GM21423 (cell line): ENCODE measurements at regions not wholly inside any gene's neighbourhood (a gene's known extent, or its start where the extent isn't known, plus 50 kb on each side); places are given as distances from the start of the nearest gene placed in this dataset.
"Not testable (repeated sequence)": the region's sequence is repeated elsewhere in the genome, so short reads cannot be mapped to it uniquely, and the experiment has no call there.

Experiments used
- ATAC-seq: cut with Tn5 transposase; IDR thresholded peaks from one replicate; pipeline ENCODE4 v1.9.1; 2021; ENCODE audit warnings: mild to moderate bottlenecking, moderate library complexity; ENCODE audit not compliant: unreplicated experiment

DNA sequence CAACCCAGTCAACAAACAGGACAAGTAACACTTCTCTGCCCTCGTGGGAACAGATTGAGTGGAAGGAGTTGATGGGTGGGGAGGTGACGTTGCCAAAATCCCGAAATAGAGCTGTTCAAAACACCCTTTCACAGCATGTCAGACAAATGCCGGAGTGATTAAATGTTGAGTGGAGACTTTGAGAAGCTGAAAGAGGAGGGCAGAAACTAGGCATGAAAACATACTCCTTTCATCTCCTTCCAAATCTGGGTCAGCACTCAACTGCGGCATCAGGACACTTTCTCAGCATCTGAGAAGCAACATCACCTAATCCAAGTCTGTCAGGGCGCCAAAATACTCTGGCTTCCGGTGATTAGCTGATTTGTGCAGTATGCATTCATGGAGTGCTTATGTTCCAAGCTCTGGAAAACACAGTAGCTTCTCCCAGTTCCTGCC is 51.5 kb upstream of the MRI1 start:
- ATAC-seq: no peak

DNA sequence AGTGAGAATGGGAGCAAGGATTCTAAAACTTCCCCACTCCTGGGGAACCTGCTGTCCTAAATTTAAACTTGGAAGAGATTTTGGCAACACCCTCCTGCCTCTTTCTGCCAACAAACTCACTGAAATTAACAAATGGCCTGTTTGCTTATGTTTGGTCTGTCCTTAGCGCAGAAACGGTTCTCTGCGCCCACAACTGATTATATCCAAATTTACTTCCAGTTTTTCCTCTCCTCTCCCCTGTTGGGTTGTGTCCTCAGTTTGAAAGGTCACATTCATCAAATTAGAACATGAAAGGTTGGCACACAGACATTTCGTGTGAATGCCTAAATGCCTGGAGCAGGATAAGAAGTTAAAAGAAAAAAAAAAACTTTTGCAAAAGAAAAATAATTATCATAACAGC is 56.4 kb upstream of the MRI1 start:
- ATAC-seq: no peak

DNA sequence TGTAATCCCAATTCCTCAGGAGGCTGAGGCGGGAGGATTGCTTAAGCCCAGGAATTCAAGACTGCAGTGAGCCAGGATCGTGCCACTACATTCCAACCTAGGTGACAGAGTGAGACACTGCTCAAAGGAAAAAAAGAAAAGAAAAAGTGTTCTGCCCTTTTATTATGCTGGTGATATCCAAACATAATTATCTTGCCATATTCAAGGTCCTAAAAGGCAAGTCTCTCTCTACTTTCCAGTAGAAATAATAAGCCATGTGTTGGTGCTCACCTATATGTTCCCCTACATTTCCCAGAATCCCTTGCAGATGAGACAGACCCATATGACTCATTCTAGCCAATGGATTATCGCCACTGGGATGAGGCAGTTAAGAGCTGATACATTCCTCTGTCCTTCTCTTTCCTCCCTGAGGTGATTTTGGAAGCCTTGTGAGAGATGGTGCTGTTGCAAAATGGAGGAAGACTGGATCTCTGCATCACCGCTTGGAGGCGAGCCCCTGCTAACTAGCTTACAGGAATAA is 58.3 kb upstream of the MRI1 start:
- ATAC-seq: no peak

DNA sequence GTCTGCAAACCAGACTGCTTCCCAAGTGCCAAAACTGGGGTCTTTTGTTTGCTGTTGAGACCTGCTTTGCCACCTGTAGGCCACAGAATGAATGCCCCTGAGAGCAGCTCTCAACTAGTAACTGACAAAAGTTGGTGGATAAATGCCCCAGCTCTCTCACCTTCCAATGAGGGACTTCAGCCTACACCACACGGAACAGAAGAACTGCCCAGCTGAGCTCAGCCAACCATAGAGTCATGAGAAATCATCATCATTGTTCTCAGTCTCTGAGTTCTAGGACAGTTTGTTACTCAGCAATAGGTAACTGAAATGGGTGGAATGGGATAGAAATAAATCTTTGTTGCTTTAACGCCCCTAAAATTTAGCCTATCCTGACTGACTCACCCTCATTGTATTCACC is 59.1 kb upstream of the MRI1 start:
- ATAC-seq: no peak

DNA sequence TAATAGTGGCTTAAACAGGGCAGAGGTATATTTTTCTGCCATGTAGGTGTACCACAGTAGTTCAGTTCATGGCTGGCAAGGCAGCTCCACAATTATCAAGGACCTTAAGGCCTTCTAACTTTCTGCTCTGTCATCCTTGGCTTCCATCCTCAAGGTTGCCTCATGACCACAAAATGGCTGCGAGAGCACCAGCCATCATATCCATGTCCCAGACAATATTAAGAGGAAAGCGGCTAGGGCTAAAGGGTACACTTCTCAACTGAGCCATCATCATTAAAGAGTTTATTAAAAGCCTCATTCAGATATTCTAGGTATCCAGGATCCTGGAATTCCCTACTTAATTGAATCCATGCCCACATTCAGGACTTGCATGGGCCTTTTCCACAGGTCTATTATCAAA is 62.7 kb upstream of the MRI1 start:
- ATAC-seq: no peak

DNA sequence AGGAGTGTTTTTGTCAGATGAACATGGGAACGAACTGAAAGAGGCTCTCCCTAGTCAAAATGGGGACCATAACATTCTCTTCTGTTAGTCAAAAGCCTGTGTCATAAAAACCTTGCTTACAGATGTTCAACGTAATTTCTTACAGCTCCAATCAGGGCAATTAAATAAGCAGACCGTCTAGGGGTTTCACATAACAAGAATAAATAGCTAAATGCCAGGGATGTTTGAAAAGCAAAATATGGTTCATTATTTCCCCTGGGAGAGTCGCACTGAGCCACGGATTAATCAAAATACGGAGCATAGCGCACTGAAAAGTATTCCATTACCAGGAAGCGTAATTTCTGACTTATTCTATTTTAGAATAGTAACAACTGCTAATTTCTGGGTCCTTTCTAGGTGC is 63.7 kb upstream of the MRI1 start:
- no peak for ATAC-seq

DNA sequence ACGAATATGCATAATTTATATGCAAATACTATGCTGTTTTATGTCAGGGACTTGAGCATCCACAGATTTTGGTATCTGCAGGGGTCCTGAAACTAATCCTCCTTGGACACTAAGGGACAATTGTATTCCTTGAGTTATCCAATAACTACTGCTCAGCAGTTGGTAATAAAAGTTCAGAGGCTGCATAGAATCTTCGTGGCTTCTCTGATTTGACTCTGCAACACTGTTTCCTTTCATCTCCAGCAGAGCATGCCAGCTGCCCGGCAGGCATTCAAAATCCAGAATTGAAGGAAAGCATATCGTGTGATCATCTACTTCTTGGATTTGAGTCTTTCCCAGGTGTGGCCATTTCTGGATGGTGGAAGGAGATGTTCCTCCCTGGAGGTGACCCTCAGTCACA is 64.5 kb upstream of the MRI1 start:
- ATAC-seq: no peak

DNA sequence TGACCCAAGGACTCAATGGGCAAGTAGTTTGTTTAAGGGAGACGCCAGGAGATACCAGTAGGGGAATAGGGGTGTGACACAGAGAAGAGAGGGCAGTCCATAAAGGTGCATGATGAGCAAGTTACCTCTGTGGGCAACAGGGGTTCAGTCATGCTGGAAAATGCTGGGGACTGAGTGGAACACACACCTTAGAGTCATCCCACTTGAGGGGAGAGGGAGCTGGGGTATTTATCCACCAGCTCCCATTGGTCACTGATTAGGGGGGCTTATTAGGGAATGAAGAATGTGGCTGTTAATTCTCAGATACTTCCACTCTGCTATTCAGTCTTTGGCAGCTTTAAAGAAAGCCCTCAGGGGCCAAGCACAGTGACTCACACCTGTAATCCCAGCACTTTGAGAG is 67.5 kb upstream of the MRI1 start:
- no peak for ATAC-seq

DNA sequence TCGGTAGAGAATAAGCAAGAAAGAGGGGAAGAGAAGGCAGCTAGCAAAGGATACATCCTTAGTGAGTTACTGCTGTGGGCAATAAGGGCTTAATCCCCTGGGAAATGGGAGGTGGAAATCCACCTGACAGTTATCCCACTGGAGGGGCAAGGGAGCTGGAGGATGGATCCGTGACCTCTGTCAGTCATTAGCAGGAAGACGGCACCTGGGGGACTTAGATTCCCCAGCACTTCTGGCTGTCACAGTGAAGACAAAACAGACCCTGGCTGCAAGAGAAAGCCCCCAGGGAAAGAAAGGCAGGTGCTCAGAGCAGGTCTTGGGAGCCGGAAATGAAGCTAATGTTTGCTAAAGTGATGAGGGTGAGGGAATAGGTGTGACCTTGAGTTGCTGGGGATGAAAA is 70.4 kb upstream of the MRI1 start:
- no peak for ATAC-seq

DNA sequence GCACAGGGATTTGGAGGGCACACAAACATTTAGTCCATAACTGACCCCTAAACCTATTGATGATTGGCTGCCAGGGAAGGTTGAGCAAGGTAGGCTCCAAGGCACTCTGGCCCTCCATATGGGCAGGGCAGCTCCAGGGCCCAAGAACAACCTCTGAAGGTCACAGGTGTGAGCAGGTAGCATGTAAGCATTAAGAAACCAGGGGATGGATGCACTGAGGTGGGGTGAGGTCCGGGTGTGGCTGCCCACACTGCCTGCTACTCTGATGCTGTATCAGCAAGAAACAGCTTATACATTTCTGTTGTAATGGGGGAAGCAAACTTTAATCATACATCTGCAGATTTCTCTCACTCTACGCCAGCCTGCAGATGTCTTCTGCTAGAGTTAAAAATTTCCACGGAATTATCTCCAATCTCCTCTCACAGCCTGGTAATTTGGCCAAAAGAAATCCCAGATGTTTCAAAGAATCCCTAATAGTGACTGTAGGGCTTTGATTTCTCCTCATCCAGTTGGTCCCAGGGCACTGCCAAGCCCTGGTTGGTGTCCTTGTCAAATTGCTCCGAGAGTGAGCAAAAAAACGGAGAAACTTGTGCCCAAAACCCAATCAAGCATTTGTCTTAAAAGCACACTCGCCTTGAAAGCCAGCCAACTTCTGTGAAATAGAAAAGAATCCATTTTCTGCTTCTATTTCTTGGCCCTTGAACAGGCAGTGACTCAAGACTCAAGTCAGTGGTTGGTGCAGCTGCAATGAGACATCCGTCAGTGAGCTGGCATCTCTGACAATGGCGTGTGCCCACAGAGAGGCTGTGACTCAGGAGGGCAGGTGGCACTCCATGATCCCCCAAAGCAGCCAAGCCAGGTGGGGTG is 72.5 kb upstream of the MRI1 start:
- ATAC-seq: no peak

DNA sequence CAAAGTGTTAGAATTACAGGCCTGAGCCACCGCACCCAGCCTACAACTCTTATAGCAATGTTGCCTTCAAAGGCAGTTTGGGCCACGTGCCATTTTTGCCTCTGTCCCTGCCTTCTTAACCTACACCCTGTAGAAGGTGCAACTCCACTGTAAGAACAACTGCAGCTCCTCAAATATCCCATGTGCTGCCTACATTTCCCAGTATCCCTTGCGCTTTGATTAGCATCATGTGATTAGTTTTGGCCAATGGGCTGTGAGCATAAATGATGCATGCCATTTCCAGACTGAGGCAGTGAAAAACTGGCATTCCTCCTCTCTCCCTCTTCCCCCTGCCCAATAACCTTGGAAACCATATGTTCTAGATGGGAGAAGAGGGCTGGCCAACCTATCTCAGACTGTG is 75.2 kb upstream of the MRI1 start:
- ATAC-seq: no peak

DNA sequence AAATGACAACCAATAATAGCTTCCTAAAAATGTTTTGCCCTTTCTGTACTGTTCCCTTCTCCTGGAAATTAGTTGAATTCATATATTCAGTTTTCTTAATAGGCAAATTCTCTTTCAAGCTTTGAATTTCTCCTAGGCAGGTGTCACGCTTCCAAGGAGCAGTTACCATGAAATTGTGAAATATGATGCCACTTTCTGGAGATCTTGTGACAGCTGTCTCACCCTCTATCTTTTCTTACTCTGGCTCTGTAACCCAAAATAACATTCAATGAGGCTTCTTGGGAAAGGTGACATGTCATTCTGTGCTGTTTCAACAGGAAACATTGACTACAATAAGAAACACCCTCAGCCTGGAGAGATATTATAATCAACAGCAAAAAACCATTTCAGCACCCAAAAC is 80.3 kb upstream of the MRI1 start:
- no peak for ATAC-seq

DNA sequence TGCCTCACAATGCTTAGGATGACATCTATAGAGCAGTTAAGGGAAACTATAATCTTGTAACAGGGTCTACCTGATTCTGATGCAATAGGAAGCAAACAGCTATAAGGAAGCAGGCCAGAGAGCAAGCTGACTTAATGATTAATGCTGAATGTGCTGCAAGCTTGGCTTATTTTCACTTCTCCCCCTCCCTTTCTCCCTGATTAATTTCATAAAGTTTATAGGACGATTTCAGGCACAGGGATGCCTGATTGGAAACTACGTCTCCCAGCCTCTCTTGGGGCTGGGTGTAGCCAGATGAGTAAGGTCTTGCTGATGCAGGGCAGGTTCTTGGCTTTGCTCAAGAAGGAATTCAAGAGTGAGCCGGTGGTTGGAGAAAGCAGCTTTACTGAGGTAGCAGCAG is 82.8 kb upstream of the MRI1 start:
- no peak for ATAC-seq

DNA sequence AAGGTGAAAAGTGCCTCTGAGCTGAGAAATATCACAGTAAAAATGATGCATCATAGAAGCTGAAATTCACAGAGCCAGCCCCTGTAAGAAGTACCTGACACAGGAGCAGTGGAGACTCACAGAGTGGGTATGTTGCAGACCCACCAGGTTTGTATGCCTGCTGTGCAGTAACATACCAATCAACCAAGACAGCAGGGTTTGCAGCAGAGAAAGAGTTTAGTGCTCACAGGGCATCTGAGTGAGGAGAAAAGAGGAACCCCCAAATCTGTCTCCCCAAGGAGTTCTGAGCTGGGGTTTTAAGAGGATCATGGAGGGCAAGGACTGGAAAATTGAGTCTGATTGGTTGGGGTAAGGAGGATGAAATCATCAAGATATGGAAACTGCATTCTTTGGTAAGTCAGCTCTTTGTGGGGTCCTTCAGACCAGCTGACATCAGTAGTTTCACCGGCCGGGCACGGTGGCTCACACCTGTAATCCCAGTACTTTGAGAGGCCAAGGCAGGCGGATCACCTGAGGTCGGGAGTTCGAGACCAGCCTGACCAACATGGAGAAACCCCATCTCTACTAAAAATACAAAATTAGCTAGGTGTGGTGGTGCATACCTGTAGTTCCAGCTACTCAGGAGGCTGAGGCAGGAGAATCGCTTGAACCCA is 83.5 kb upstream of the MRI1 start:
- ATAC-seq: not testable (repeated sequence)

DNA sequence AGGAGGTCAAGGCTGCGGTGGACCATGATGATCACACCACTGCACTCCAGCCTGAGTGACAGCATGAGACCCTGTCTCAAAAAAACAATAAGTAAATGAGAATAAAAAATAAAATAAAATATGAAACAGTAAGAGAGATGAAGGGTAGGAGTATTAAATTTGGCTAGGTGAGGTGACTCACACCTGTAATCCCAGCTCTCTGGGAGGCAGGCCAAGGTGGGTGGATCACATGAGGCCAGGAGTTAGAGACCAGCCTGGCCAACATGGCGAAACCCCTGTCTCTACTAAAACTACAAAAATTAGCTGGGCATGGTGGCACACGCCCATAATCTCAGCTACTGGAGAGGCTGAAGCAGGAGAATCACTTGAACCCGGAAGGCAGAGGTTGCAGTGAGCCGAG is 87.4 kb upstream of the MRI1 start:
- not testable (repeated sequence) for ATAC-seq

DNA sequence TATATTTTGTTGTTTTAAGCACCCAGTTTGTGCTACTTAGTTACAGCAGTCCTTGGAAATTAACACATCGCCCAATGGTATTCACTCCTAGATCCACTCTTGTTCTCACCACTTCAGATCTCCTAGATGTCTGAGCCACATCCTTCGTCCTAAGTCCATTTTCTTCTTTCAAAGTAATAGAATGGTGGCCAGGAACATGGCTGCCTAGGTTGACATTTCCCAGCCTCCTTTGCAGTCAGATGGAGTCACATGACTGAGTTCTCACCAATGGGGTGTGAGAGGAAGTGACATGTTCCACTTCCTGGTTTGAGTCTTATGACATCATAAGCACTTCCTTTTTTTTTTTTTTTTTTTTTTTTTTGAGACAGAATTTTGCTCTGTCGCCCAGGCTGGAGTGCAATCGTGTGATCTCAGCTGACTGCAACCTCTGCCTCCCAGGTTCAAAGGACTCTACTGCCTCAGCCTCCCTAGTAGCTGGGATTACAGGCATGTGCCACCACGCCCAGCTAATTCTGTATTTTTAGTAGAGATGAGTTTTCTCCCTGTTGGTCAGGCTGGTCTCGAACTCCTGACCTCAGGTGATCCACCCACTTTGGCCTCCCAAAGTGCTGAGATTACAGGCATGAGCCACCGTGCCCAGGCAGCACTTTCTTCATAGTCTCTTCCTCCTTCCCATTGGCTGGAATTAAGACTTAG is 91.7 kb upstream of the MRI1 start:
- ATAC-seq: not testable (repeated sequence)

DNA sequence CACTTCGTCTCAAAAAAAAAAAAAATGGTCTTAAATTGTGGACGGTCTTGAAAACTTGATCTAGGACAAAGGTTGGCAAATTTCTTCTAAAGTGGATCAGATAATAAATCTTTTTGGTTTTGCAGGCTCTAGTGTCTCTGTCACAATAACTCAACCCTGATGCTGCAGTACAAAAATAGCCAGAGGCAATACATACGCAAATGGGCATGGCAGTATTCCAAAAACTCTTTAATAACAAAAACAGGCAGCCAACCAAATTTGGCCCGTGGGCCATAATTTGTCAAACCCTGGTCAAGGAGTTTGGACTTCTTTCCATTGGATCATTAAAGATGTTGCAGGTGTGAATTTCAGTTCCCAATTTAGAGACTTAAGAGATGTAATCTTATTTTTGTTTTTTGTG is 93.5 kb upstream of the MRI1 start:
- no peak for ATAC-seq

DNA sequence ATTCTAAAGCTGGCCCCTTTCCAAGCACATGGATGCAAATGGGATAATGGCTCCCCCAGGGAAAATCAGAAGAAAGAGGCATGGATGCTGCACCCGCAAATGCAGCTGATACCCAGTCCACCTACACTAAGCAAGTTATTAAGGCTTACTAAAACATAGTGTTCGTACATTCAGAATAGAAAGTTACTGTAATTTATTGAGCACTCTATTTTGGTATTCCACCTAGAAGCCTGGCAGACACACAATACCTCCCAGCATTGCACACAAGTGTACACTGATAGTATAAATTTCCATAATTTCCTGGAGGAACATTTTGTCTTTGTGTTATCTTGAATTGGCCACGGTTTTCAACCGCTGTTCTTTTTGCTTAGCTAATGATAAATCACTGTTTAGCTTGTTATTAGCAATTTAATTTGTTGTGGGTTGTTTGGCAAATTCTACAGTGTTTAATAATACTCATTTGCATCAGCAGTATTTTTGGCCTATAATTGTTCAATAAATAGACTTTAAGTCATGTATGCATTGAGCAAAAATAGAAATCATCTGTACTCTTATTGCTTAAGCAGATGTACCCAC is 94.5 kb upstream of the MRI1 start:
- no peak for ATAC-seq

DNA sequence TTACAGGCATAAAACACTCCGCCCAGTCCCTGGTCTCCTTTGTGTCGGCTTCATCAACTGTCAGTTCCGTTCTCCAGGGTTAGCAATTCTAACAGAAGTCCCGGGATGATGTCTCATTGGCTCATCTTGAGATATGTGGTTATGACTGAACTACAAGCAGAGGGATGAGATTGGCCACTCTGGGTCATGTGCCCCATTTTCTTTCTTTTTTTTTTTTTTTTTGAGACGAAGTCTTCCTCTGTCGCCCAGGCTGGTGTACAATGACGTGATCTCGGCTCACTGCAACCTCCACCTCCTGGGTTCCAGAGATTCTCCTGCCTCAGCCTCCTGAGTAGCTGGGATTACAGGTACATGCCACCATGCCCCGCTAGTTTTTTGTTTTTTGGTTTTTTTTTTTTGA is 95.4 kb upstream of the MRI1 start:
- no peak for ATAC-seq

DNA sequence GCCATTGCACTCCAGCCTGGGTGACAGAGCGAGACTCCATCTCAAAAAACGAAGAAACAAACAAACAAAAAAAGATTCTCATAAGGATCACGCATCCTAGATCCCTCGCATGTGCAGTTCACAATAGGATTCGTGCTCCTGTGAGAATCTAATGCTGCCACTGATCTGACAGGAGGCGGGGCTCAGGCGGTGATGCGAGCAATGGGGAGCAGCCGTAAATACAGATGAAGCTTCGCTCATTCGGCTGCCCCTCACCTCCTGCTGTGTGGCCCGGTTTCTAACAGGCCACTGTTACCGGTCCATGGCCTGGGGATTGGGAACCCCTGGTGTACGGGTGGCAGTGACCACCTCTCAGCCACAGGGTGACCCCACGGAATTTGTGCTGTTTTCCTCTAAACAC is 98.2 kb upstream of the MRI1 start:
- ATAC-seq: no peak

DNA sequence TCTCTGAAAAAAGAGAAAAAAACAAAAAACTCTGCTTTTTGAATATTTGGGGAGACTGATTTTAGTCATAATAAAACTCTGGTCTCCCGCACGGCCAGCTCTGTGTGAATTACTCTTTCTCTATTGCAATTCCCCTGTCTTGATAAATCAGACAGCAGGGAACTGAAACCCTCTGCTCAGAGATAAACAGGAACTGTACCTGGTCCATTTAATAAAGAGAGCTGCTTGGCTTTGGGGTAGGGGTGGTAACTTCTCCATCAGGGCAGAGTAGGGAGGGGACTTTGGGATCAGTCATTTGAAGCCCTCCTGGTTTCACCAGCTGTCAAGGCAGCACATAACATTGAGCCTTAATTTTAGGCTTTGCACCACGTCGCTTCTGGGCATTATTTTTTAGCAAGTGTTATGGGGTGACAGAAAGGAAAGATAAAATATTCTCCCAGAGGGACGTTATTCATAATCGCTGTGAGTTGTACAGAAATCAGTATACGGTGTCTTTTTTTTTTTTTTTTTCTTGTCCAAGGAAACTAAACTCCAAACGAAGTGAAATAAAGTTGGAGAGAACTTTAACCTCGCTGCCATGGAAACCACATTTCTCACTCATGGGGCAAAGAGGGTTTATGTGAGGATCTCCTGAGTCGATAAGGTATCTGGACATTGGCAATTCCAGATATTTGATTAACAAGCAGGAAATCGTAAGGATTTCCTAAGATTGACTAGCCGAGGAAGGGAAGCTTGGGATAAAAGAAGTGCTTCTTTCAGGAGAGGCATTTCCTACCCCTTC is 99.0 kb upstream of the MRI1 start:
- ATAC-seq: no peak
